ENCODE measurements at regions not wholly inside any gene's neighbourhood (a gene's known extent, or its start where the extent isn't known, plus 50 kb on each side); places are given as distances from the start of the nearest gene placed in this dataset.

DNA sequence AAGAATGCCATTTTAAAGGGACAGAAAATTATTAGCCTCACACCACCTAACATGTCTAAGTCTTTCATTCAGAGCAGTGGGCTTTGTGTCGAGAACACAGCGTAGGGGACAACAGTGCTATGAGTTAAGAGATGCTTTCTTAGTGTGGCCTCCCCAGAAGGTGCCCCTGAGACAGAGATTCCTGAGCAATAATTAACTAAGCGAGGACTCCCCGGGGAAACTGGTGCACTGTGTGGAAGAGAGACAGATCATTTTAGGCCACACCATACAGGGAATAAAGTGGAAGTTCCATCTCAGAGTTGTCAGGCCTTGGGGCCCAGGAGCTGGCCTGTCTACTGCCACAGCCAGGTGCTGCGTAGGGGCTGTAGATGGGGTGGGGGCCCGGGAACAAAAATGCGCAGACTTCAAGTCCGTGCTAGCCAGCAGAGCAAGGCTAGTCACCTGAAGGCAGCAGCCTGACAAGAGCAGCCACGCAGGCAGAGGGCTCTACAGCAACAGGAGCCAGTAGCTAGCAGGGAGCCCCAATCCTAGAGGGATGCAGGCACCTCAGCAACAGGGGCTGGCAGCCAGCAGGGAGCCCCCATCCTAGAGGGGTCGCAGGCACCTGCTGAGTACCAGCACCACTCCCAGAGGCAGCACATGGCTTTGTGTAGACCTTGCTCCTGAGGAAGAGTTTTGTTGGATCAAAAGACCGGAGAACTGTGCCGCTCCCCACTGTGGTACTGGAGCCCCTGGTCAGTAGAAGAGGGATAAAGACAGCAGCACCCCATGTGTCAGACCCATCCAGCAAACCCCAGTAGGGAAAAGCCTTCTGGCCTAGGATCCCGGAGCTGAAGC, 63.0 kb upstream of the NXT1 start:
- H3K4me1 ChIP-seq (ENCODE audit: control insufficient read depth, insufficient read depth, low read length), result no peaks in the 10 kb centered on the region
- no peaks in the 10 kb centered on the region for H3K9me3 ChIP-seq (ENCODE audit: control insufficient read depth, insufficient read depth, low read depth, low read length)
- no peak overlapping the region for H3K27ac ChIP-seq (ENCODE audit: extremely low read depth, low read depth, low read length)
- TF ChIP-seq, protein P1, sequence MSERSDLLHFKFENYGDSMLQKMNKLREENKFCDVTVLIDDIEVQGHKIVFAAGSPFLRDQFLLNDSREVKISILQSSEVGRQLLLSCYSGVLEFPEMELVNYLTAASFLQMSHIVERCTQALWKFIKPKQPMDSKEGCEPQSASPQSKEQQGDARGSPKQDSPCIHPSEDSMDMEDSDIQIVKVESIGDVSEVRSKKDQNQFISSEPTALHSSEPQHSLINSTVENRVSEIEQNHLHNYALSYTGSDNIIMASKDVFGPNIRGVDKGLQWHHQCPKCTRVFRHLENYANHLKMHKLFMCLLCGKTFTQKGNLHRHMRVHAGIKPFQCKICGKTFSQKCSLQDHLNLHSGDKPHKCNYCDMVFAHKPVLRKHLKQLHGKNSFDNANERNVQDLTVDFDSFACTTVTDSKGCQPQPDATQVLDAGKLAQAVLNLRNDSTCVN (tag by site-specific recombination; optimal IDR thresholded peaks at IDR 0.05), result no peak
- TF ChIP-seq ZBTB8A (tag by site-specific recombination; IDR thresholded peaks at IDR 0.05) (no peak), ZIC2 (tag by site-specific recombination; IDR thresholded peaks at IDR 0.05) (0 out of 2 replicates have a peak, but pooled peaks have one; percentile 13)
- TF ChIP-seq, protein P2, sequence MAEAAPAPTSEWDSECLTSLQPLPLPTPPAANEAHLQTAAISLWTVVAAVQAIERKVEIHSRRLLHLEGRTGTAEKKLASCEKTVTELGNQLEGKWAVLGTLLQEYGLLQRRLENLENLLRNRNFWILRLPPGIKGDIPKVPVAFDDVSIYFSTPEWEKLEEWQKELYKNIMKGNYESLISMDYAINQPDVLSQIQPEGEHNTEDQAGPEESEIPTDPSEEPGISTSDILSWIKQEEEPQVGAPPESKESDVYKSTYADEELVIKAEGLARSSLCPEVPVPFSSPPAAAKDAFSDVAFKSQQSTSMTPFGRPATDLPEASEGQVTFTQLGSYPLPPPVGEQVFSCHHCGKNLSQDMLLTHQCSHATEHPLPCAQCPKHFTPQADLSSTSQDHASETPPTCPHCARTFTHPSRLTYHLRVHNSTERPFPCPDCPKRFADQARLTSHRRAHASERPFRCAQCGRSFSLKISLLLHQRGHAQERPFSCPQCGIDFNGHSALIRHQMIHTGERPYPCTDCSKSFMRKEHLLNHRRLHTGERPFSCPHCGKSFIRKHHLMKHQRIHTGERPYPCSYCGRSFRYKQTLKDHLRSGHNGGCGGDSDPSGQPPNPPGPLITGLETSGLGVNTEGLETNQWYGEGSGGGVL (tag by site-specific recombination; IDR thresholded peaks at IDR 0.05), result no peak
- ChIA-PET POLR2A (no interaction called here), CTCF (no interaction called here)
- no peaks in the 10 kb centered on the region for H3K36me3 ChIP-seq (ENCODE audit: control insufficient read depth in 2 of 2, insufficient read depth in 1 of 2, low read length in 2 of 2)
- H3K4me3 ChIP-seq (ENCODE audit: low read depth, low read length), result no peak overlapping the region

DNA sequence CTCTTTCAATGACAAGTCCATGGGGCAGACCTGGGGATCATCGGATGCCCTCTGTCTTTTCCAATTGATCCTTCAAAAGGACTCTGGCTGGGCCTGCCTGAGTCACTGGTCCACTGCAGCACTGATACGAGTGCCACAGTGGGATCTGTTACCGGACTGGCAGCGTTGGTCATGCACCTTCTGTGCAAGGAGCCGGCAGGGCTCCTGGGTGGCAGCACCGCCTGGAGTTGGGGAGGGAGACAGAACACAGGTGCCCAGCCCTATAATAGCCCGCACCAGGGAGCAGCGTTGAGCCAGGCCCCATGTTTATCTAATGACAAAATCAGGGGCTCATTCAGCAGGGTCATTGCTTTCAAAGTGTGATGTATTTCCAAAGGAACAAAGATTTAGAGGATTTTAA, 64.2 kb upstream of the NXT1 start:
- no peak overlapping the region for H3K4me3 ChIP-seq (ENCODE audit: low read depth, low read length)
- ChIA-PET POLR2A (no interaction called here), CTCF (no interaction called here)
- no peak for TF ChIP-seq ZNF394 (tag by site-specific recombination; IDR thresholded peaks at IDR 0.05; ENCODE audit: borderline replicate concordance)
- TF ChIP-seq, protein P3, sequence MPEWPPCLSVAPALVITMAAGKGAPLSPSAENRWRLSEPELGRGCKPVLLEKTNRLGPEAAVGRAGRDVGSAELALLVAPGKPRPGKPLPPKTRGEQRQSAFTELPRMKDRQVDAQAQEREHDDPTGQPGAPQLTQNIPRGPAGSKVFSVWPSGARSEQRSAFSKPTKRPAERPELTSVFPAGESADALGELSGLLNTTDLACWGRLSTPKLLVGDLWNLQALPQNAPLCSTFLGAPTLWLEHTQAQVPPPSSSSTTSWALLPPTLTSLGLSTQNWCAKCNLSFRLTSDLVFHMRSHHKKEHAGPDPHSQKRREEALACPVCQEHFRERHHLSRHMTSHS (tag by site-specific recombination; IDR thresholded peaks at IDR 0.05), result no peak
- TF ChIP-seq, protein P4, sequence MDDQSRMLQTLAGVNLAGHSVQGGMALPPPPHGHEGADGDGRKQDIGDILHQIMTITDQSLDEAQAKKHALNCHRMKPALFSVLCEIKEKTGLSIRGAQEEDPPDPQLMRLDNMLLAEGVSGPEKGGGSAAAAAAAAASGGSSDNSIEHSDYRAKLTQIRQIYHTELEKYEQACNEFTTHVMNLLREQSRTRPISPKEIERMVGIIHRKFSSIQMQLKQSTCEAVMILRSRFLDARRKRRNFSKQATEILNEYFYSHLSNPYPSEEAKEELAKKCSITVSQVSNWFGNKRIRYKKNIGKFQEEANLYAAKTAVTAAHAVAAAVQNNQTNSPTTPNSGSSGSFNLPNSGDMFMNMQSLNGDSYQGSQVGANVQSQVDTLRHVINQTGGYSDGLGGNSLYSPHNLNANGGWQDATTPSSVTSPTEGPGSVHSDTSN (CRISPR knock-in tag; IDR thresholded peaks at IDR 0.05), result no peak
- TF ChIP-seq ZNF600 (tag by site-specific recombination; IDR thresholded peaks at IDR 0.05), result no peak
- no peak for TF ChIP-seq GFI1B (tag by site-specific recombination; IDR thresholded peaks at IDR 0.05)
- TF ChIP-seq ZNF324 (tag by site-specific recombination; IDR thresholded peaks at IDR 0.05), result no peak
- no peak for TF ChIP-seq ZNF843 (tag by site-specific recombination; IDR thresholded peaks at IDR 0.05)
- TF ChIP-seq KLF1 (tag by site-specific recombination; IDR thresholded peaks at IDR 0.05), result no peak
- no peak for TF ChIP-seq ZNF521 (tag by site-specific recombination; IDR thresholded peaks at IDR 0.05)
- TF ChIP-seq, protein P5, sequence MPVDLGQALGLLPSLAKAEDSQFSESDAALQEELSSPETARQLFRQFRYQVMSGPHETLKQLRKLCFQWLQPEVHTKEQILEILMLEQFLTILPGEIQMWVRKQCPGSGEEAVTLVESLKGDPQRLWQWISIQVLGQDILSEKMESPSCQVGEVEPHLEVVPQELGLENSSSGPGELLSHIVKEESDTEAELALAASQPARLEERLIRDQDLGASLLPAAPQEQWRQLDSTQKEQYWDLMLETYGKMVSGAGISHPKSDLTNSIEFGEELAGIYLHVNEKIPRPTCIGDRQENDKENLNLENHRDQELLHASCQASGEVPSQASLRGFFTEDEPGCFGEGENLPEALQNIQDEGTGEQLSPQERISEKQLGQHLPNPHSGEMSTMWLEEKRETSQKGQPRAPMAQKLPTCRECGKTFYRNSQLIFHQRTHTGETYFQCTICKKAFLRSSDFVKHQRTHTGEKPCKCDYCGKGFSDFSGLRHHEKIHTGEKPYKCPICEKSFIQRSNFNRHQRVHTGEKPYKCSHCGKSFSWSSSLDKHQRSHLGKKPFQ (tag by site-specific recombination; IDR thresholded peaks at IDR 0.05), result no peak
- TF ChIP-seq ZFHX2 (tag by site-specific recombination; conservative IDR thresholded peaks at IDR 0.05), result no peak
- TF ChIP-seq KLF16 (tag by site-specific recombination; IDR thresholded peaks at IDR 0.05), result no peak
- TF ChIP-seq, protein P6, sequence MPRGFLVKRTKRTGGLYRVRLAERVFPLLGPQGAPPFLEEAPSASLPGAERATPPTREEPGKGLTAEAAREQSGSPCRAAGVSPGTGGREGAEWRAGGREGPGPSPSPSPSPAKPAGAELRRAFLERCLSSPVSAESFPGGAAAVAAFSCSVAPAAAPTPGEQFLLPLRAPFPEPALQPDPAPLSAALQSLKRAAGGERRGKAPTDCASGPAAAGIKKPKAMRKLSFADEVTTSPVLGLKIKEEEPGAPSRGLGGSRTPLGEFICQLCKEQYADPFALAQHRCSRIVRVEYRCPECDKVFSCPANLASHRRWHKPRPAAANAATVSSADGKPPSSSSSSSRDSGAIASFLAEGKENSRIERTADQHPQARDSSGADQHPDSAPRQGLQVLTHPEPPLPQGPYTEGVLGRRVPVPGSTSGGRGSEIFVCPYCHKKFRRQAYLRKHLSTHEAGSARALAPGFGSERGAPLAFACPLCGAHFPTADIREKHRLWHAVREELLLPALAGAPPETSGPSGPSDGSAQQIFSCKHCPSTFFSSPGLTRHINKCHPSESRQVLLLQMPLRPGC (tag by site-specific recombination; IDR thresholded peaks at IDR 0.05), result no peak
- TF ChIP-seq ZNF623 (tag by site-specific recombination; IDR thresholded peaks at IDR 0.05), result no peak
- H3K4me1 ChIP-seq (ENCODE audit: control insufficient read depth, insufficient read depth, low read length), result no peaks in the 10 kb centered on the region
- H3K27ac ChIP-seq (ENCODE audit: extremely low read depth, low read depth, low read length), result no peak overlapping the region
- H3K9me3 ChIP-seq (ENCODE audit: control insufficient read depth, insufficient read depth, low read depth, low read length), result no peaks in the 10 kb centered on the region
- H3K36me3 ChIP-seq (ENCODE audit: control insufficient read depth in 2 of 2, insufficient read depth in 1 of 2, low read length in 2 of 2), result no peaks in the 10 kb centered on the region
